ENCODE measurements at regions not wholly inside any gene's neighbourhood (a gene's known extent, or its start where the extent isn't known, plus 50 kb on each side); places are given as distances from the start of the nearest gene placed in this dataset.

DNA sequence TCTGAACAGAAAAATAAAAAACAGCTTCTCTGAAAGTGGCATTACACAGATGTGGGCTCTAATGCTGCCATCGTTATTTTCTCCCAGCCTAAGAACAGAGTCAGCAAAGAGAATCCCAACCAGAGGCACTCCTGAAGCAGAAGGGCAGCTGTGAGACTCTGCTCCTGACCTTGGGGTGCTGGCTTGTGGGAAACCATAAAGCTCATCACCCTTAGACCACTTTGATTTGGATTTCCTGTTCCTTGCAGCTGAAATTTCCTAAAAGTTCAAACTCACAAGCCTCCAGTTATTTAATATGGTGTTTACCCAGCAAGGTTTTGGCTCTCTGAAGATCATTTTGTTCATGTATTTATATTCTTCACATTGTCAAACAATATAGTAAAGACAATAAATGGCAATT, 814.8 kb downstream of the TNS3 start:
- Histone ChIP-seq H3K4me1 (peaks cover 0 to under 1% (median 0%) of the 10 kb centered on the region in 4 donors), H3K27me3 (no peaks in the 10 kb centered on the region), H3K4me3 (no peak overlapping the region), H3K27ac (no peak overlapping the region), H3K9me3 (peaks cover 0 to 16% (median 0%) of the 10 kb centered on the region in 4 donors), H3K36me3 (no peaks in the 10 kb centered on the region)
- DNase-seq (ENCODE audit: low spot score in 2 of 2) = no peak
- WGBS, 2 donors = 61 to 67% methylated on average over 1 of the region's 1 CpG
- TF ChIP-seq POLR2A (IDR thresholded peaks at IDR 0.05) (no peak), EP300 (IDR thresholded peaks at IDR 0.05) (no peak)

DNA sequence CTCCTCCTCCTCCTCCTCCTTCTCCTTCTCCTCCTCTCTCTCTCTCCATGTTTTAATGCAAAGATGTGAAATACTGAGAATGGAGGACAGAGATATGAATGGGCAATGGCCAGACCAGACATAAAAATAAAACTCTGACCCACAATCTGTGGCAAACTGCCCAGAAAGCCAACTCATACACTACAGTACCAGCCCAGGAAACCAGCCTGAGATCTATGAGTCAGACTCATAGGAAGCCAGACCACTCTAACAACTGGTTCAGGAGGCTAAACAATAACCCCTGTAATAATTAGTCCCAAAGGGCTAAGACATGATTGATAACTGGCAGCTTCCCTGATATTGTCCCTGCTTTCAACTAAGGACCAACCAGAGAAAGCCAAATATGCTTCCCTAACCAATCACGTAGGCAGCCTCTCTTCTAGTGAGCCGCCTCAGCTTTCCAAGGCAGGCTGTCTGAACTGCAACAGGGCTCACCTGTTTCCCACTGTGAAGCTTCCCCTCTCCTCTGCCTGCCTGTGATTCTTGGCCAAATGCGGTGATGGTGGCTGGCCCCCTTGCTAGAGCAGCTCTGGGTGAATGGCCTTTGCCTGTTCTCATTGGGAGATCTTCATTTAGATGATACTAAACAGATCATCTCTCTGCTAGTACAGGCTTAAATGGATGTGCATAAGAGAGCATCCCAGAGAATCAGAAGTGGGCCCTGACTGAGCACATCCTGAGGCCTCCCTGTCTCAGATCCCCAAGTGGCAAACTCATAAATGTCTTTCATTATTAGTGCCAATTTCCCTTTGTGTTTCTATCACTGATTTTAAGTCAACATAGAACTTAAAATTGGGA, 817.6 kb downstream of the TNS3 start:
- Histone ChIP-seq H3K27me3 (no peaks in the 10 kb centered on the region), H3K4me3 (no peak overlapping the region), H3K4me1 (no peaks in the 10 kb centered on the region), H3K27ac (no peak overlapping the region), H3K36me3 (no peaks in the 10 kb centered on the region), H3K9me3 (peaks cover 0 to 13% (median 0%) of the 10 kb centered on the region in 4 donors)
- no peak for TF ChIP-seq POLR2A (IDR thresholded peaks at IDR 0.05)
- TF ChIP-seq, protein P1, sequence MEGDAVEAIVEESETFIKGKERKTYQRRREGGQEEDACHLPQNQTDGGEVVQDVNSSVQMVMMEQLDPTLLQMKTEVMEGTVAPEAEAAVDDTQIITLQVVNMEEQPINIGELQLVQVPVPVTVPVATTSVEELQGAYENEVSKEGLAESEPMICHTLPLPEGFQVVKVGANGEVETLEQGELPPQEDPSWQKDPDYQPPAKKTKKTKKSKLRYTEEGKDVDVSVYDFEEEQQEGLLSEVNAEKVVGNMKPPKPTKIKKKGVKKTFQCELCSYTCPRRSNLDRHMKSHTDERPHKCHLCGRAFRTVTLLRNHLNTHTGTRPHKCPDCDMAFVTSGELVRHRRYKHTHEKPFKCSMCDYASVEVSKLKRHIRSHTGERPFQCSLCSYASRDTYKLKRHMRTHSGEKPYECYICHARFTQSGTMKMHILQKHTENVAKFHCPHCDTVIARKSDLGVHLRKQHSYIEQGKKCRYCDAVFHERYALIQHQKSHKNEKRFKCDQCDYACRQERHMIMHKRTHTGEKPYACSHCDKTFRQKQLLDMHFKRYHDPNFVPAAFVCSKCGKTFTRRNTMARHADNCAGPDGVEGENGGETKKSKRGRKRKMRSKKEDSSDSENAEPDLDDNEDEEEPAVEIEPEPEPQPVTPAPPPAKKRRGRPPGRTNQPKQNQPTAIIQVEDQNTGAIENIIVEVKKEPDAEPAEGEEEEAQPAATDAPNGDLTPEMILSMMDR (IDR thresholded peaks at IDR 0.05) = no peak
- no peak for TF ChIP-seq EP300 (IDR thresholded peaks at IDR 0.05)
- peak in 1 of 2 donors; percentile 30 for DNase-seq (ENCODE audit: low spot score in 2 of 2)
- 79 to 90% methylated on average over 3 of the region's 3 CpGs for WGBS, 2 donors

DNA sequence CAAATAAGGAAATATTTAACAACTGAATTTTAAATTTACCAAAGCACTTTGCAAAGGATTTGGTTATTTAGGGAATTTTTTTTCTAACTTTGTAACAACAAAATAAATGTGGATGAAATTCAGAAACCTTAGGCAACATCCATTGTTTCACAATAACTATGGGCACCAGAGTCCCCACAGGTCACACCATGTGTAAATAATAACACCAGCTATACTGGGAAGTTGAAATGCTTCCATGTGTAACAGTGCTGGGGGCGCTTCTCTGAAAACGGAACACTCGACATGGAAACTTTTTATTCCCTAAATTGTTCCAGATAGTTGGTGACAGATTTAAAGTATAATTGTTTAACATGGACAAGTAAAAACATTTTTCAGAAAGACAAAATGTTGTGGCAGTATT, 818.6 kb downstream of the TNS3 start:
- no peaks in the 10 kb centered on the region for H3K4me1 ChIP-seq
- TF ChIP-seq, protein P1 (IDR thresholded peaks at IDR 0.05) = no peak
- TF ChIP-seq POLR2A (IDR thresholded peaks at IDR 0.05) (no peak), EP300 (IDR thresholded peaks at IDR 0.05) (no peak)
- peaks cover 0 to 3% (median 0%) of the 10 kb centered on the region in 4 donors for H3K9me3 ChIP-seq
- no peak for DNase-seq (ENCODE audit: low spot score in 2 of 2)
- no peaks in the 10 kb centered on the region for H3K27me3 ChIP-seq
- H3K4me3 ChIP-seq = no peak overlapping the region
- H3K36me3 ChIP-seq = no peaks in the 10 kb centered on the region
- WGBS, 2 donors = 82 to 87% methylated on average over 3 of the region's 3 CpGs
- no peak overlapping the region for H3K27ac ChIP-seq

DNA sequence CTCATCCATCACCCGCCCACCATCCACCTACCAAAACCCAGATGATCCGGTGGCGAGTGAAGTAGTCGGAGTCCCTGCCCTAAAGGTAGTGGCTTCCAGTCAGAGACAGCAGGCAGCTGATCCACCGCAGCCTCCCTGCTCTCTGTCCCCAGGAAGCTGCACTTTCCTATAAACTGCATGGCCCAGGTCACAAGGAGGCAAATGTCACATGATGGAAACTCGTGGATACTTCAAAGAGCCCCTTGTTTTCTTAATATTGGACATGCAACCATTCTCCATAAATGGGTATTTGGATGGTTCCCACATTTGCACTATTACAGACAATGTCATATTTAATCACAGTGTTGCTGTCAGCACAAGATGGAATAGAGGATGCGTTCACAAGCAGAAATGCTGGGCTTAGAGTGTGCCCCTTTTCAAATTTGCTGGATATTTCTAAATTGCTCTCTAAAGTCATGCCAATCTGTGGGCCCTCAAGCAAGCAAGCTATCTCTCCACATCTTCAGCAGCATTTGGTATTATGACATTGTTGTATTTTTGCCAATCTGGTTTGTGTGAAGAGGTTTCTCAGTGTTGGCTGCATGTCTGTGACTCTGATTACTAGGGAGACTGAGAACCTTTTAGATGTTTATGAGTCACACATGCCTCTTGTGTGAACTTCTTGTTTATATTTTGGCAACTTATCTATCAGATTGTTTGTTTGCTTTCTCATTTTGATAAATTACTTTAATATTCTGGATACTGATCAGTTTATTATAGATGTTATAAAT, 822.0 kb downstream of the TNS3 start:
- TF ChIP-seq, protein P1 (IDR thresholded peaks at IDR 0.05) = no peak
- TF ChIP-seq EP300 (IDR thresholded peaks at IDR 0.05) = no peak
- 79 to 84% methylated on average over 7 of the region's 7 CpGs for WGBS, 2 donors
- no peaks in the 10 kb centered on the region for H3K4me1 ChIP-seq
- H3K9me3 ChIP-seq = no peaks in the 10 kb centered on the region
- no peak overlapping the region for H3K4me3 ChIP-seq
- H3K36me3 ChIP-seq = no peaks in the 10 kb centered on the region
- H3K27me3 ChIP-seq = no peaks in the 10 kb centered on the region
- no peak for DNase-seq (ENCODE audit: low spot score in 2 of 2)
- H3K27ac ChIP-seq = no peak overlapping the region

DNA sequence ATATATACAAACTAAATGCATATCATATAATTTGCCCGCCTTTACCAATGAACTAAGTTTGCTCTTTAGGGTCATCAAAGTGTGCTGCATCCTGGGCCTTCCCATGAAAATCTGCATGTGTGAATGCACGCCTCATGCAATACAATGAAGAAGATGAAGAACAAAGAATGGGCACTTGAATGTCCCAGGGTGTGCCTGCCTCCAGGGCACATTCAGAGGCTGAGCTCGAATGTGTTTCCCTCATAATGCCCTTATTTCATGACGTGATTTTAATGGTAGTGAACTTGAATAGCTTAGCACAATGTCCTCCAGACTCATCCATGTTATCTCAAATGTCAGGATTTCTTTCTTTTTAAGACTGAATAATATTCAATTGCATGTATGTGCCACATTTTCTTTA, 824.9 kb downstream of the TNS3 start:
- Histone ChIP-seq H3K4me1 (peaks cover 0 to 10% (median 4%) of the 10 kb centered on the region in 4 donors), H3K36me3 (no peaks in the 10 kb centered on the region), H3K27me3 (no peaks in the 10 kb centered on the region), H3K27ac (no peak overlapping the region), H3K4me3 (no peak overlapping the region), H3K9me3 (no peaks in the 10 kb centered on the region)
- no peak for DNase-seq (ENCODE audit: low spot score in 2 of 2)
- TF ChIP-seq, protein P1 (IDR thresholded peaks at IDR 0.05) = no peak
- no peak for TF ChIP-seq EP300 (IDR thresholded peaks at IDR 0.05)
- no peak for TF ChIP-seq POLR2A (IDR thresholded peaks at IDR 0.05)
- 67 to 80% methylated on average over 4 of the region's 4 CpGs for WGBS, 2 donors
